Lower lobe of right lung (tissue), 2 donors: ENCODE measurements at regions not wholly inside any gene's neighbourhood (a gene's known extent, or its start where the extent isn't known, plus 50 kb on each side); places are given as distances from the start of the nearest gene placed in this dataset.

Experiments
- ATAC-seq, 2 donors: fragments of 200-7000 bp; cut with Tn5 transposase; one replicate each; pipeline ENCODE4 v1.9.1; 2020 to 2022; ENCODE audit warnings: mild to moderate bottlenecking in 2 of 2, moderate library complexity in 2 of 2
- DNase-seq: peaks from one replicate; pipeline ENCODE4 v3.0.0-alpha.2; 2020
- H3K27ac ChIP-seq: fragments of 200-600 bp; one replicate; pipeline ENCODE4 v1.8.0; 2022
- H3K27me3 ChIP-seq: fragments of 200-600 bp; one replicate; pipeline ENCODE4 v1.8.0; 2022; ENCODE audit warnings: low read depth
- H3K36me3 ChIP-seq: fragments of 200-600 bp; one replicate; pipeline ENCODE4 v1.8.0; 2022; ENCODE audit warnings: mild to moderate bottlenecking
- H3K4me1 ChIP-seq: fragments of 200-600 bp; one replicate; pipeline ENCODE4 v1.8.0; 2022
- H3K4me3 ChIP-seq: fragments of 200-600 bp; one replicate; pipeline ENCODE4 v1.8.0; 2022; ENCODE audit warnings: mild to moderate bottlenecking
- H3K9me3 ChIP-seq: fragments of 200-600 bp; one replicate; pipeline ENCODE4 v1.8.0; 2022
- CTCF ChIP-seq: fragments of 200-600 bp; IDR thresholded peaks from one replicate; pipeline ENCODE4 v1.8.0; 2022; ENCODE audit warnings: antibody characterized with exemption, mild to moderate bottlenecking
- intact Hi-C: fragments of 100-400 bp; cut with DNase I; formaldehyde crosslinking; loops from one replicate; pipeline ENCODE4 v1.11.0; 2022
- donor health status: DM: no; HTN: yes; CAD: no; lungs with severe emphysema.

DNA sequence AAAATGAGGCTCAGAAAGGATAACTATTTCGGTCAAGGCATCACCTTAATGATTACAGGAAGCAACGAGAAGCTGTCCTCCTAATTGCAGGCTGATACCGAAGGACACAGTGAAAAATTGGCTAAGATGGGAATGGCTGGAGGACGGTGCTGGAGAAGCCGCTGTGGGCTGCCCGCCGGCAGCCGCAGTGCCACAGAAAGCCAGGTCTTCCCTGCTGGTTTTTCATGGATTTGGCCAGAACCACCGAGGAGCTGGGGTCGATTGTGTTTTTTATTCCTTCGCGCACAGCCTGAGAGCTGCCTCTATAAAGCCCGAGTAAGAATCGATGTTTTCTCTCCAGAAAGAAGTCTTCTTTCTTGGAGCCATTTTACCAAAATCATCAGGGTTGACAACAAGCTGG is 1484.2 kb downstream of the BRD1 start:
- Histone ChIP-seq H3K9me3 (no peaks in the 10 kb centered on the region), H3K27ac (no peak overlapping the region), H3K4me1 (no peaks in the 10 kb centered on the region), H3K4me3 (no peak overlapping the region), H3K27me3 (no peaks in the 10 kb centered on the region), H3K36me3 (no peaks in the 10 kb centered on the region)
- TF ChIP-seq CTCF, result no peak
- ATAC-seq (no peak), DNase-seq (no peak)
- intact Hi-C loops, result no loop called here

DNA sequence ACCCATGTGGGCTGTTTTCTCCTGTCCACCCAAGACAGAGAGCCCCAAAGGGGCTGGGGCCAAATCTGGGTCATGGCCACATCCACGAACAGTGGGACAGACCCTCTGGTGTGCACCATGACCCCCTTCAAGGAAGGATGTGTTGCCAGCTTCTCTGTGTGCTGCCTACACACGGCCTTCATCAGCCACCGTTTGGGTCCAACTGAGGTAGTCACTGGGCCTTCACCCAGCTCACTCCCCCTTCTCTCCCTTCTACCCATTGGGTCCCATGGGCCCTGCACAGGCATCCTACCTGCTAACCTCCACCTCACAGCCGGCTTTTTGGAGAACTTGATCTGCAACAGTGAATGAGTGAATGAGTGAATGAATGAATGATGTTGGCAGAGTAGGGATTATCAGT is 1484.9 kb downstream of the BRD1 start:
- ATAC-seq (no peak), DNase-seq (no peak)
- Histone ChIP-seq H3K27ac (no peak overlapping the region), H3K4me3 (no peak overlapping the region), H3K36me3 (no peaks in the 10 kb centered on the region), H3K4me1 (no peaks in the 10 kb centered on the region), H3K27me3 (no peaks in the 10 kb centered on the region), H3K9me3 (no peaks in the 10 kb centered on the region)
- TF ChIP-seq CTCF, result no peak
- intact Hi-C loops, result no loop called here

DNA sequence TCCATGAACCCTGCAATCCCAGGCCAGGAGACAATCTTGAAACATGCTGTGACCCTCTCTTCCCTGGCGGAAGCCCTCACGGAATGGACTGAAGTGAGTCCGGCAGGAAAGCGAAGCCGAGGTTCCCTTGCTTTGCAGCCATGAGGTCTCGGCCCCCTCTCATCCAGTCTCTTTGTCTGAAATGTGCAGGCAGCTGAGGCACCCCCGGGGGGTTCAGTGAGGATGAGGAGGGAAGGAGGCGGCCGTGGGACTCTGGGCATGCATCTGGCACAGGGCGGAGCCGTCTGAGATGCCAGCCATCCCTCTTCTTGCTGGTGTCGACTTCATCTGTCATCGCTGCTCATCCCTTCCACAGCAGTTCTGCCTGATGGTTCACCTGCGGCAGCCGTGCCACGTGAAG is 1485.7 kb downstream of the BRD1 start:
- no peak overlapping the region for H3K27ac ChIP-seq
- ATAC-seq (no peak), DNase-seq (peak; percentile 34)
- no peaks in the 10 kb centered on the region for H3K4me1 ChIP-seq
- intact Hi-C loops, result no loop called here
- H3K36me3 ChIP-seq, result no peaks in the 10 kb centered on the region
- no peaks in the 10 kb centered on the region for H3K9me3 ChIP-seq
- no peaks in the 10 kb centered on the region for H3K27me3 ChIP-seq
- TF ChIP-seq CTCF, result no peak
- H3K4me3 ChIP-seq, result no peak overlapping the region

GRCh38 chr22:48340727-48341709 is 1486.7 kb downstream of the BRD1 start:
- no peak for TF ChIP-seq CTCF
- H3K4me1 ChIP-seq, result no peaks in the 10 kb centered on the region
- DNase-seq, result peak; percentile 24
- H3K27me3 ChIP-seq, result no peaks in the 10 kb centered on the region
- no peak overlapping the region for H3K27ac ChIP-seq
- H3K36me3 ChIP-seq, result no peaks in the 10 kb centered on the region
- H3K4me3 ChIP-seq, result no peak overlapping the region
- intact Hi-C loops, result no loop called here
- no peaks in the 10 kb centered on the region for H3K9me3 ChIP-seq
- ATAC-seq, result no peak

DNA sequence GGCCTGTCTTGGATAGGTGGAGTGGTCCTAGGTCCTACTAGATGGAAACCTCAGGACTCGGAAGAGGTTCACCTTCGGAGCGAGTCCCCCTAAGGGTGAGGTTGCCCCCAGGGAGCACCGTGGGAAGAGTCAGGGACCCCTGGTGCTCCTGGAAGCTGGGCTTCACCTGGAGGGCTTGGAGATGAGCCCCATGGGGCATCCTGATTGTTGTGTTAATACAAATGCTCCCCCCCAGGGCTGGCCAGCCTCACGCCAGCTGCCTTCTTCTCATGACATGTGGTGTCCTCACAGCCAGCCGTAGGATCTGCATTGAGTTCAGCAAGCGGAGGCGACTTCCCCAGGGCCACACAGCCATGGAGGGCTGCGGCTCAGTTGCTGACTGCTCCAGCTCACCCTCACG is 1487.5 kb downstream of the BRD1 start:
- TF ChIP-seq CTCF, result no peak
- H3K27ac ChIP-seq, result no peak overlapping the region
- intact Hi-C loops, result no loop called here
- no peak for ATAC-seq
- no peaks in the 10 kb centered on the region for H3K36me3 ChIP-seq
- no peak overlapping the region for H3K4me3 ChIP-seq
- no peaks in the 10 kb centered on the region for H3K4me1 ChIP-seq
- peak; percentile 31 for DNase-seq
- no peaks in the 10 kb centered on the region for H3K9me3 ChIP-seq
- H3K27me3 ChIP-seq, result no peaks in the 10 kb centered on the region
